ENCODE measurements at regions not wholly inside any gene's neighbourhood (a gene's known extent, or its start where the extent isn't known, plus 50 kb on each side); places are given as distances from the start of the nearest gene placed in this dataset.

DNA sequence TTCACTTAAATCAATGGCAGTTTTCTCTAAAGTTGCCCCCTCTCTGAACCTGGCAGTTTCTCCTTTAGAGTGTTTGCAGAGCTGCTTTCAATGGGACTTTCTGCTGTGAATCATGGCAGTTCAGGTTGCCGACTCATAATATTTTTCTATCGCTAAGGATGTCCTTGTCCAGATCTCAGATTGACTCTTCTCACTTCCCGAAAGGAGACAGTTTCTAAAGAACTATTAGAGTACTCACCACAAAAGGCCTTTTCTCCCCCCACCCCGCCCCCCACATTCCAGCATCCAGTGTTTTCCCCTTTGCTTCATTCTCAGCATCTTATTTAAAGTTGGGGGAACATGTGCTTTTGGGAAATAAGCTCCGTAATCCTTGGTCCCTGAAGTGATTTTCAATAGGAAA lies 443.5 kb upstream of the KLF4 start:
- no peak for DNase-seq

- no peak for DNase-seq
Measured at GRCh38 chr9:107932601-107933000, 443.0 kb upstream of the KLF4 start.

- no peak for DNase-seq
Measured at GRCh38 chr9:107932046-107932445, 442.5 kb upstream of the KLF4 start.

DNA sequence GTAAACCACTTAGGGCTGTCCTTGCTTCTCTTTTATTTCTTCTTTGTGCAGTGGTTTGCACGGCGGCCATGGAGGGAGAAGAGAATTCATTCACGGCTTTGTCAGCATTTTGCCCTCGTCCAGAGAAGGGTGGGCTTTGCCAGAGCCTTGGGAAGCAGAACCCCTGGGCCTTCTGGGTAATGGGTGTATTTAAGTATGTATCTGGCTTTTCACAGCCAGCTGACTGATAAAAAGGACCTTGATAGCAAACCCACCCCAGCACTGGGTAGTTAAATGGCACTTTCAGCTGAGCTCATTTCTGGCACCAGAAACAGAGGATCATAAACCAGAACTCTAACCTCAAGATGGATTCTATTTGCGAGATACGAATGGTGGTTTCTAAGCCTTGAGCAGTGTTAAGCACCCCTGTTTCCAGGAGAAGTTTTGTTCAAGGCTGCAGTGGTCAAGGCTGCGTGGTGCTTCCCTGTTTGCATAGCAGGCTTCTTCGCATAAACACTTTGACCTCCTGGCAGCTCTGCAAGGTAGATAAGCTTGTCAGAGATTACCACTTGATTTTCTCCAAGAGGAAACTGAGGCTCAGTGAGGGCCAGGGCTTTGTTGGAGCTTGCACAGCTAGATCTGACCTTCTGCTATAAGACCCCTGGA lies 441.6 kb upstream of the KLF4 start:
- DNase-seq, result no peak

- DNase-seq, result no peak
Measured at GRCh38 chr9:107929443-107929842, 439.9 kb upstream of the KLF4 start.

GRCh38 chr9:107928701-107929371 lies 439.3 kb upstream of the KLF4 start:
- DNase-seq, result no peak

- DNase-seq, result no peak
Measured at GRCh38 chr9:107927276-107927675, 437.7 kb upstream of the KLF4 start.

DNA sequence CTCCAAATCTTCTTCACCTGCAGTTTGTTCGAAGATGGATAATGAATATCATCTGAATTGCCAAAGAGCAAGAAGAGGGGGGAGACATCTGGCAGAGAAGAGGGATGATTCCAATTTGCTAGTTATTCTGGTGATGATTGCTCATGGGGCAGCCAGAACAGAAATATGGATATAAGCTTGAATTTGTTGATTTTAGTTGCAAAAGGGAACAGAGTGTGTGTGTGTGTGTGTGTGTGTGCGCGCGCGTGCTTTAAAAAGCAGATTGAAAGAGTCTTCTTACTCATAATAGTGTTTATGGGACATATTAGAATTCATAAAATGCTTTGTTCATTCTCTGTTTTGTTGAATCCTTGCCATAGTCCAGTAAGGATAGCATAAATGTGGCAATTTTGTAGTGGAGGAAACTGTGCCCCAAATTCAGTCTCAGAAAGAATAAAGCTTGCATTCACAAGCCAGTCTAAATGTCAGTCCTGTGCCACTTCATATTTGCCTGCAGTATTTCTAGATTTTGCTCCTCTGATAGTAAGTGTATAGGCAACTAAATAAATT lies 436.3 kb upstream of the KLF4 start:
- DNase-seq, result no peak

DNA sequence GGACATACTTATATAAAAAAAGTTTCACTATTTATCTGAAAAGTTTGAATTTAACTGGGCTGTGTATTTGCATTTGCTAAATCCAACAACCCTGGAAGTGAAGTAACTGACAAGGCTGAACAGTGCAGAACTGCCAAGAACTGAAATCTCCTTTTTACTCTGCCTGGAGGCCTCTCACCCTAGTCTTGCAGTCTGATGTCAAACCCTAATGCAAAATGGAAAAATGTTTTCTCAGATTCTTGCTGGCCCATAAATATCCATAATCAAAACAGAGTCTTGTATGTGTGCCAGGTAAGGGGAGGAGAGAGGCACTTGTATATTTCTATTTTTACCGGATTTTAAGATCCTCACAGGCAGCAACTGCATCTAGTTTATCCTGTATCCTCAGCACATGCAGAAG lies 432.7 kb upstream of the KLF4 start:
- no peak for DNase-seq

- DNase-seq, result no peak
Measured at GRCh38 chr9:107919263-107919662, 429.7 kb upstream of the KLF4 start.

GRCh38 chr9:107918749-107919148 lies 429.2 kb upstream of the KLF4 start:
- no peak for DNase-seq

GRCh38 chr9:107914151-107914550 lies 424.6 kb upstream of the KLF4 start:
- no peak for DNase-seq

- no peak for DNase-seq
Measured at GRCh38 chr9:107907715-107908114, 418.1 kb upstream of the KLF4 start.

DNA sequence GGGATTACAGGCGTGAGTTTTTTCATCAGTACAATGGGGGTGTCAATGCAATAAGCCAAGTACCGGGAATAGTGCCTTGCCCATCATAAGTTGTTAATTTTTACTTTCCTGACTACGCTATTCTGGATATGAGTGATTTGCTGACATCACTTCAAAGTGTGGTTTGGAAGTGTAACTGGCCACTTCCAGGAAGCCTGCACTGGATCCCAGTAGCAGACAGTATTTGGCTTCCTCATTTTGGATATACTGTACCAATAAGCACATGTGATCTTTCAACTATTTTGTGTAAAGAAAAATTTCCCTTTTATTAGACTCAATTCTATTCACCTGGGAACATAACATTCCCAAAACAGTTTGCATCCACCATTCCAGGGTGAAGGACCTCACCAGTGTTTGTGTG lies 417.7 kb upstream of the KLF4 start:
- no peak for DNase-seq

DNA sequence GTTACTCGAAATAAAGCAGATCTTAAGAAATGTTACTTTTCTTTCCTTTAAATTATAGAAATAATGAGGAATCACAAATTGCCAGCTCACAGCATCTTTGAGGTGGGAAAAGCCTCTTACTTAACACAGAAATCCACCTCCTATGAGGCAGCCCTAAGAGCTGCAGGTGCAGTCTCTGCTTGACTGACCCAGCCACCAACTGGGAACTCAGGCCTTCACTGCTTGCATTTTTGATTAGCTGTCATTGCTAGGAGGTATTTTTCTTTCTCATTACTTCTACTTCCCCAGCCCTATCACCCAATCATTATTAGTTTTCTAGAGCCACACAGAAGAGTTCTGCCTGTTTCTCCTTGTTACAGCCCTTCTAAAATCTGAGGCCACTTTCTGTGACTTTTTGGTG lies 416.5 kb upstream of the KLF4 start:
- no peak for DNase-seq

DNA sequence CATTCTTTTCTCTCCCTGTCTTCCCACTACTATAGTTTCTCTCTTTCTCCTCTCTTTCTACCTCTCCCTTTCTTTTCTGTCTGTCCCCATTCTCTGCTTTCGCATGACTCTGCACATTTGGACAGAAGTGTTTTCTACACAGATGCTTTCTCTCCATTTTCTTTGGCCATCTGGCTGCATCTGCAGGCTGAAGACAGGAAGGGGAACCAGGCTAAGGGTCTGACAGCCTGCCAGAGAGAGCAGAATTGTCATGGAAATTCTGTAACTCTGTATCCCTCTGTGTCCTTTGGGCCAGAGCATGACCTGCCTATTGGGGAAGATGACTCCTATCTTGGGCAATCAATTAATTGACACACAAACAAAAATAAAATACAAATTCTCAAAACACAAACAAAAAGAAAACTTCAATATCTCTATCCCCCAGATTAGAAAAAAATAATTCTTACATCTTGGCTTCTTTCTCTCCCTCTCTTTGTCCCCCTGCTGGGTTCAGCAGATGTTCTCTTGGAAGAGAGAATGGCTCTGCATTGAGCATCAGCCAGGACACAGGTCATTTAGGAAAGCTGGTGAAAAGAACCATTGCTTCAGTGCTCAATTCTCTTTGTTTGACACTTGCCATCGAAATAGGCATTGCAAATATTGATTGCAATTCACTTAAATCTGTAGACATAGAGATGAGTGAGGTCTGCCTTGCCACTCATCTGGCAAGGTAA lies 415.9 kb upstream of the KLF4 start:
- DNase-seq, result no peak

GRCh38 chr9:107899961-107900330 lies 410.4 kb upstream of the KLF4 start:
- DNase-seq, result no peak

DNA sequence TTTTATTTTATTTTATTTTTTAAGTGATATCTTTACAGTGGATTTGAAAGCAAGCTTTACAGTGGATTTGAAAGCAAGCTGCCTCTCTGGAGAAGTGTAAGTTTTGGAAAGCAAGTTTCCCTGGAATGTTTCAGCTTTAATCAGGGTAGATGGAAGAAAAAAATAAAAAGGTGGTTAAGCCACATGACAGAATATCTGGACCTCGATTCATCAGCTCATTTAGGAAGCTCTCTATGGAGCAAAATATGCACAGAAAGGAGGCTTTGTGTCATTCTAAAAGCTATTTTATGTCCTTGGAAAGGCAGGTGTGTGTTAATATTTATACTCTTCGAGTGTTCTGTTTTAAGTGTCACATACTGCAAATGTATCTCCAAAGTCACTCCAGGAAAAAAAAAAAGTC lies 409.2 kb upstream of the KLF4 start:
- no peak for DNase-seq

- no peak for DNase-seq
Measured at GRCh38 chr9:107896544-107896943, 407.0 kb upstream of the KLF4 start.

DNA sequence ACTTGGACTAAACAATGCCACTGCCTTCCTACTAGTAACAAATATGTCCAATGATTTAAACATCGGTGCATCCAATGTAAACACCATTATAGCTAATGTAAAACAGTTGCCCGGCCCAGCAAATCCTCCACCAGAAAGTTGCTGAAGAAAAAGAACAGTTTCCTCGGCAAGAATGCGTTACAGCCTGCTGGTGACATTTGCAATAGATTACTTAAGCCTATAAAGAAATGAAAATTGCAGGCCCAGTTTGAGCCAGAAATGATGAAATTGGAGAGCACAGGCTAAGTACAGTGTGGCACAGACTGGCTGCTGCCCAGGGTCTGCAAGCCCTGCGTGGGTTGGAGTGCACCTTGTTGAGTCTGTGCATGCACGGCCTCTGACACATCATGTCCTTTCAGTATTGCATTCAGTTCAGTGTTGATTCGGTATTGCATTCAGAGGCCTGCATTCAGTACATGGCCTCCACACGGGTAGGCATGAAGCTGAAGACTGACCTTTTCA lies 406.0 kb upstream of the KLF4 start:
- no peak for DNase-seq

GRCh38 chr9:107894572-107895261 lies 405.1 kb upstream of the KLF4 start:
- DNase-seq, result no peak

GRCh38 chr9:107890921-107891465 lies 401.4 kb upstream of the KLF4 start:
- no peak for DNase-seq

GRCh38 chr9:107888773-107889227 lies 399.2 kb upstream of the KLF4 start:
- DNase-seq, result no peak
